Astrocyte (in vitro differentiated cells and primary cell): ENCODE measurements at regions not wholly inside any gene's neighbourhood (a gene's known extent, or its start where the extent isn't known, plus 50 kb on each side); places are given as distances from the start of the nearest gene placed in this dataset.

Experiments used
- DNase-seq: peaks from one replicate; pipeline ENCODE4 v3.0.0-alpha.2; 2010; ENCODE audit warnings: low read depth
- FAIRE-seq: peaks from 2 replicates; lab custom pipeline; 2011; peaks lifted over from hg19 to GRCh38; lab: Jason Lieb, UNC
- H2AFZ ChIP-seq: 2 replicates; pipeline ENCODE4 v1.6.0; 2012; ENCODE audit warnings: low read depth, low read length, inconsistent platforms
- H3K27ac ChIP-seq: 2 replicates; pipeline ENCODE4 v1.5.1; 2011; ENCODE audit warnings: low read depth, low read length, inconsistent platforms
- H3K27me3 ChIP-seq: 2 replicates; pipeline ENCODE4 v1.6.0; 2011; ENCODE audit warnings: low read length, inconsistent platforms; ENCODE audit not compliant: insufficient read depth
- H3K36me3 ChIP-seq: 2 replicates; pipeline ENCODE4 v1.5.1; 2011; ENCODE audit warnings: low read length, inconsistent platforms; ENCODE audit not compliant: insufficient read depth
- H3K4me1 ChIP-seq: 2 replicates; pipeline ENCODE4 v1.5.1; 2011; ENCODE audit warnings: low read length, inconsistent platforms; ENCODE audit not compliant: insufficient read depth
- H3K4me2 ChIP-seq: 2 replicates; pipeline ENCODE4 v1.6.0; 2012; ENCODE audit warnings: low read length, inconsistent platforms
- H3K4me3 ChIP-seq: 2 replicates; pipeline ENCODE4 v1.5.1; 2011; ENCODE audit warnings: low read depth, mild to moderate bottlenecking, low read length, inconsistent platforms; ENCODE audit not compliant: insufficient read depth
- H3K79me2 ChIP-seq: 2 replicates; pipeline ENCODE4 v1.6.0; 2012; ENCODE audit warnings: mild to moderate bottlenecking, low read length, inconsistent platforms; ENCODE audit not compliant: insufficient read depth
- H3K9ac ChIP-seq: 2 replicates; pipeline ENCODE4 v1.6.0; 2012; ENCODE audit warnings: mild to moderate bottlenecking, low read length, inconsistent platforms
- H3K9me3 ChIP-seq: 2 replicates; pipeline ENCODE4 v1.5.1; 2012; ENCODE audit warnings: low read depth, mild to moderate bottlenecking, low read length, inconsistent platforms; ENCODE audit not compliant: insufficient read depth
- H4K20me1 ChIP-seq: 2 replicates; pipeline ENCODE4 v1.6.0; 2012; ENCODE audit warnings: low read length, inconsistent platforms; ENCODE audit not compliant: insufficient read depth
- H3K27ac Mint-ChIP-seq: one replicate; pipeline ENCODE4 v1.8.0; 2021; ENCODE audit warnings: mild to moderate bottlenecking, mixed read lengths; ENCODE audit not compliant: unreplicated experiment
- H3K27me3 Mint-ChIP-seq: one replicate; pipeline ENCODE4 v1.8.0; 2021; ENCODE audit warnings: low read depth, mixed read lengths; ENCODE audit not compliant: unreplicated experiment
- H3K36me3 Mint-ChIP-seq: one replicate; pipeline ENCODE4 v1.8.0; 2021; ENCODE audit warnings: low read depth, mixed read lengths; ENCODE audit not compliant: unreplicated experiment
- H3K4me1 Mint-ChIP-seq: one replicate; pipeline ENCODE4 v1.8.0; 2021; ENCODE audit warnings: low read depth, mixed read lengths; ENCODE audit not compliant: unreplicated experiment
- H3K4me3 Mint-ChIP-seq: one replicate; pipeline ENCODE4 v1.8.0; 2021; ENCODE audit warnings: mild to moderate bottlenecking, moderate library complexity, mixed read lengths; ENCODE audit not compliant: unreplicated experiment
- H3K9me3 Mint-ChIP-seq: one replicate; pipeline ENCODE4 v1.8.0; 2021; ENCODE audit warnings: mild to moderate bottlenecking, mixed read lengths; ENCODE audit not compliant: unreplicated experiment
- EZH2 ChIP-seq: IDR thresholded peaks from 2 replicates; pipeline ENCODE4 v1.6.1; 2012; ENCODE audit warnings: mild to moderate bottlenecking, low read length, inconsistent platforms; ENCODE audit not compliant: insufficient read depth
- TF ChIP-seq, protein P1 (sequence below): IDR thresholded peaks from 2 replicates; pipeline ENCODE4 v1.5.1; 2011; ENCODE audit warnings: low read depth, mild to moderate bottlenecking, inconsistent platforms, low read length, moderate library complexity; ENCODE audit not compliant: insufficient read depth

GRCh38 chrX:68923147-68923546 is 94.3 kb downstream of the EFNB1 start:
- Mint-ChIP-seq H3K4me1 (no peaks in the 10 kb centered on the region), H3K4me3 (no peak overlapping the region), H3K36me3 (no peaks in the 10 kb centered on the region), H3K27me3 (peaks cover 12% of the 10 kb centered on the region), H3K27ac (no peak overlapping the region), H3K9me3 (no peaks in the 10 kb centered on the region)
- Histone ChIP-seq H3K79me2 (no peaks in the 10 kb centered on the region), H4K20me1 (no peaks in the 10 kb centered on the region), H3K9ac (no peak overlapping the region), H3K4me1 (no peaks in the 10 kb centered on the region), H3K27me3 (no peaks in the 10 kb centered on the region), H2AFZ (no peak overlapping the region), H3K36me3 (no peaks in the 10 kb centered on the region), H3K9me3 (no peaks in the 10 kb centered on the region), H3K4me2 (no peak overlapping the region), H3K27ac (no peak overlapping the region), H3K4me3 (no peak overlapping the region)
- no peak for DNase-seq
- no peak for FAIRE-seq
- TF ChIP-seq EZH2: no peak
- TF ChIP-seq, protein P1, sequence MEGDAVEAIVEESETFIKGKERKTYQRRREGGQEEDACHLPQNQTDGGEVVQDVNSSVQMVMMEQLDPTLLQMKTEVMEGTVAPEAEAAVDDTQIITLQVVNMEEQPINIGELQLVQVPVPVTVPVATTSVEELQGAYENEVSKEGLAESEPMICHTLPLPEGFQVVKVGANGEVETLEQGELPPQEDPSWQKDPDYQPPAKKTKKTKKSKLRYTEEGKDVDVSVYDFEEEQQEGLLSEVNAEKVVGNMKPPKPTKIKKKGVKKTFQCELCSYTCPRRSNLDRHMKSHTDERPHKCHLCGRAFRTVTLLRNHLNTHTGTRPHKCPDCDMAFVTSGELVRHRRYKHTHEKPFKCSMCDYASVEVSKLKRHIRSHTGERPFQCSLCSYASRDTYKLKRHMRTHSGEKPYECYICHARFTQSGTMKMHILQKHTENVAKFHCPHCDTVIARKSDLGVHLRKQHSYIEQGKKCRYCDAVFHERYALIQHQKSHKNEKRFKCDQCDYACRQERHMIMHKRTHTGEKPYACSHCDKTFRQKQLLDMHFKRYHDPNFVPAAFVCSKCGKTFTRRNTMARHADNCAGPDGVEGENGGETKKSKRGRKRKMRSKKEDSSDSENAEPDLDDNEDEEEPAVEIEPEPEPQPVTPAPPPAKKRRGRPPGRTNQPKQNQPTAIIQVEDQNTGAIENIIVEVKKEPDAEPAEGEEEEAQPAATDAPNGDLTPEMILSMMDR: no peak

DNA sequence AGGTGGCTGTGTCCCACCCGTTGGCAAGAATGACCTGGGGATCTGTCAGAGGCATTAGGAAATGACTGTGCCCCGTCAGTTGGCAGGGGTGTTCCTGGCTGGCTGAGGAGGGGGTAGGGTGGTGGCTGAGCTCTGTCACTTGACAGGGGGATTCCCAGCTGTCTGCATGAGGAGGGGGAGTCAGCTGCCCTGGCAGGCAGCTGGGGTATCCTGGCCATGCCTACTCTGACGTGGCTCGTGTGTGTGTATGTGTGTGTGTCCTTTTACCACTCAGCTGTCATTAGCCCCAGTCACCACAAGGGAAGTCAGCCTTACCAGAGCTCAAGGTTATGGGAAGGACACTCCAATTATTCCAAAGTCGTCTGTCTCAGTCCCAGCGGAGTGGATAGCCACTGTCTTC is 93.2 kb downstream of the EFNB1 start:
- no peaks in the 10 kb centered on the region for H3K36me3 ChIP-seq
- Mint-ChIP-seq H3K27me3 (peaks cover 16% of the 10 kb centered on the region), H3K4me3 (no peak overlapping the region), H3K27ac (no peak overlapping the region), H3K36me3 (no peaks in the 10 kb centered on the region), H3K4me1 (no peaks in the 10 kb centered on the region), H3K9me3 (no peaks in the 10 kb centered on the region)
- no peak overlapping the region for H3K4me2 ChIP-seq
- H3K27ac ChIP-seq: no peak overlapping the region
- TF ChIP-seq, protein P1: no peak
- TF ChIP-seq EZH2: no peak
- H3K4me1 ChIP-seq: no peaks in the 10 kb centered on the region
- no peaks in the 10 kb centered on the region for H3K27me3 ChIP-seq
- H3K9ac ChIP-seq: no peak overlapping the region
- no peak overlapping the region for H3K4me3 ChIP-seq
- no peak for FAIRE-seq
- no peak overlapping the region for H2AFZ ChIP-seq
- H3K79me2 ChIP-seq: no peaks in the 10 kb centered on the region
- H4K20me1 ChIP-seq: no peaks in the 10 kb centered on the region
- no peaks in the 10 kb centered on the region for H3K9me3 ChIP-seq
- DNase-seq: no peak

- H3K27ac Mint-ChIP-seq: no peak overlapping the region
- Histone ChIP-seq H3K4me2 (no peak overlapping the region), H3K27ac (no peak overlapping the region), H3K36me3 (no peaks in the 10 kb centered on the region), H3K27me3 (no peaks in the 10 kb centered on the region), H4K20me1 (no peaks in the 10 kb centered on the region), H3K4me3 (no peak overlapping the region), H2AFZ (no peak overlapping the region), H3K4me1 (no peaks in the 10 kb centered on the region), H3K9ac (no peak overlapping the region), H3K79me2 (no peaks in the 10 kb centered on the region), H3K9me3 (no peaks in the 10 kb centered on the region)
- H3K4me3 Mint-ChIP-seq: no peak overlapping the region
- H3K9me3 Mint-ChIP-seq: no peaks in the 10 kb centered on the region
- H3K4me1 Mint-ChIP-seq: no peaks in the 10 kb centered on the region
- FAIRE-seq (no peak), DNase-seq (no peak)
- H3K36me3 Mint-ChIP-seq: no peaks in the 10 kb centered on the region
- TF ChIP-seq EZH2: no peak
- TF ChIP-seq, protein P1: no peak
- H3K27me3 Mint-ChIP-seq: peaks cover 19% of the 10 kb centered on the region
Observed at GRCh38 chrX:68920561-68920960, 91.7 kb downstream of the EFNB1 start.
